DMS153 treated with DMSO at 0.1 percent for 48 hours (cell line): ENCODE measurements at regions not wholly inside any gene's neighbourhood (a gene's known extent, or its start where the extent isn't known, plus 50 kb on each side); places are given as distances from the start of the nearest gene placed in this dataset.
"Not testable (repeated sequence)": the region's sequence is repeated elsewhere in the genome, so short reads cannot be mapped to it uniquely, and the experiment has no call there.

Experiments used
- DNase-seq: peaks from one replicate; lab custom pipeline; 2025; ENCODE audit not compliant: unreplicated experiment; lab: John Stamatoyannopoulos, UW

DNA sequence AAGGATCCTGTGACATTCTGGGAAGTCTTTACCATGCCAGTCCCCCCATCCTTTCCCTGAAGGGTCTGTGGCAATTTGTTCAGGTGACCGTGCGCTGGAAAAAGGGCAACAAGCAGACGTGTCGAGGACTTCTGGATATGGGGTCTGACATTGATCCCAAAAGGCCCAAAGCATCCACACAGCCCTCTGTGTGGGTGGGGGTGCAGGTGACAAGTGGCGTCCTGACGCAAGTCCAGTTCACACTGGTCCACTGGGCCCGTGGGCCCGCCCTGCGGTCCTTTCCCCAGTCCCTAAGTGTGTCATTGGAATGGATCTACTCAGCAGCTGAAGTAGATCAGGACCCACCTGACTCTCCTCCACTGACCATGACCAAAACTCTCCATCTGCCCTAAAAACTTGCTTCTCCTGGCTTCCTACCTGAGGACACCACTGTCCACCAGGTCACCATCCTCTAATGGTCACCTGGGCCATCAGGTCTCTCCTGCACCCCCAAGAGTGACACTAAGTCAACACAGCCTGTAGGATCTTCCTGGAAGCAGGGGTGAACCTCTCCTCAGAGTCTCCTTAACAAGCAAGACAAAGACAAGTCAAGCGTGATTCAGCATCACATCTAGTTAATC is 85.6 kb upstream of the SLC66A3 start:
- DNase-seq = no peak

DNA sequence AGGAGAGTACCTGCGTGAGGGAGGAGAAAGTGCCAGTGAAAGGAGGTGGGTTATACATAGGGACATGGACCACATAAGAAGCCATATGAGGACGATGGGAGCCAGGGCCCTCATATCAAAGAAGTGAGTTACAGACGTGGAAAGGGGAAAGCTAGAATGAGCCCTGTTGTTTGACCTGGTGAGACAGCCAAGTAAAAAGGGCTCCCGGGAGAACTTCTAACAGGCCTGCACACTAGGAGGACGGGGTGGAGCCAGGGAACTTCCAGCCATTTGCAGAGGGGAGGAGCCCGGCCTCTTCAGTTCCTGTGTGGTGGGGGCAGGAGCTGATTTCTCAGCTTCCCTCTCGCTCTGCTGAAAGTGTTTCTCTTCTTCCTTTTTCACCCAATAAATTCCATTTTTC is 84.1 kb upstream of the SLC66A3 start:
- DNase-seq = no peak

- no peak for DNase-seq
These were observed 83.3 kb upstream of the SLC66A3 start for GRCh38 chr2:11071939-11072338.

GRCh38 chr2:11072550-11072949 is 82.7 kb upstream of the SLC66A3 start:
- DNase-seq = no peak

- DNase-seq = peak; percentile 87
These were observed 82.0 kb upstream of the SLC66A3 start for GRCh38 chr2:11073251-11073650.

GRCh38 chr2:11073776-11074175 is 81.5 kb upstream of the SLC66A3 start:
- peak; percentile 64 for DNase-seq

- DNase-seq = peak; percentile 64
These were observed 80.9 kb upstream of the SLC66A3 start for GRCh38 chr2:11074246-11074820.

DNA sequence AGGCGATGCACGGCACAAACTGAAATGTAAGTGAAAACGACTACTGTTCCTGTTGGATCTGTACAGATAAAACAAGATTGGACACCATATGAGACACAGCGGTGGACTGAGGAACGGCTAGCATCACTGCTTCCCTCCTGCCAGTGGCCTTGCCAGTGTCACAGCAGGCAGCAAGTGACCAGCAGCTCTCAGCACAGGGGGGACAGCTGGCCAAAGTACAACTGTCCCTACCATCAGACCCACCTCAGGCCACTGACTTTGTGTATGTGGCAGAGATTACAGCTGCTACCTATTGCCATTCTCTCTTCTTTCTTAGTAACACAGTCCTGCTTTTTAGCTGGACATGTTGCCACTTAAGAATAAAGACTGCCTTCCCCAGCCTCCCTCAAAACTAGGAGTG is 80.0 kb upstream of the SLC66A3 start:
- no peak for DNase-seq

DNA sequence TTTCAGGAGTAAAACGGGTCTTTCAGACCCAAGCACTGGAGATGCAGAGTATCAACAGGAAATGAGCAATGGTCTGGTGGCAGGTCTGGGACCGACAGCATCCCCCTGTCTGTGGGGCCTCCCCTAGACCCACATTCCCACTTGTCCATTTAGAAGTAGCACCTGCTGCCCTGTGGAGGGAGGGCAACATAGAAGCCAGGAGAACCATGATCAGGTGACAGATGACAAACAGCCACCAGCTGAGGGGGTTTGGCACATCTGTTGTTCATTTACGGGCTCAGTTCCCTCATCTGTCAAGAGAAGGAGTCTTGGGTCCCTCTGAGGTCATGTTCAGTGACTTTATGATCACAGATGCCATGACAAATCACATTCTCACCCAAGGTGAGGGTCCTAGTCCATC is 77.9 kb upstream of the SLC66A3 start:
- DNase-seq = no peak

DNA sequence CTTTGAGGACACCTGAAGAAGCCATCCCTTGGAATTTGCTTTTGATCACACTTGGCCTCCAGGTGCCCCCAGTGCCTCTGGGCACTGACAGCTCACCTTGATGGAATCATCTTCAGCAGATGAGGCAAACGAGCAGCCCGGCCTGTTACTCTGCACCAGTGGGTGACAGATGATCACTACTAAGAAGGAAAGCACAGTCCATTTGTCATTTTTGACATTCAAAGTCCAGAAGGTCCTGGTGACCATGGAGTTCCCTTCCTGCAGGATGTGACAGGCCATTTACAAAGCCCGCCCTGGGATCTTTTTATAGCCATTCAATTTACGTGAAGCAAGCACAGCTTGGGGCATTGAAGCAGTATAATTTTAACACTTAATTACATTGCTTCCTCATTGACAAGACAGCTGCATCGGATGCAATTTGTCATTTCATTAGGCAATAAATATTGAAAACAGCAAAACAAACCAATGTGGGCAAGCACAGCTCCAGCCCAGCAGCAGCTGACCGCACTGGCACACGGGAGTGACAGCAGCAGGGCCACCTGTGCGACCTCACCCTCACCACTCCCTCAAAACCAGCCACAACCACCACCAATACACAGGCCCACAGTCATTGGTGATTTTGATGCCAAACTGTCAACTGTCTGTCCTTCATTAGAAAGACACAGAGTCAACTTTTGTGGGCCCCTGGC is 76.0 kb upstream of the SLC66A3 start:
- DNase-seq = no peak

DNA sequence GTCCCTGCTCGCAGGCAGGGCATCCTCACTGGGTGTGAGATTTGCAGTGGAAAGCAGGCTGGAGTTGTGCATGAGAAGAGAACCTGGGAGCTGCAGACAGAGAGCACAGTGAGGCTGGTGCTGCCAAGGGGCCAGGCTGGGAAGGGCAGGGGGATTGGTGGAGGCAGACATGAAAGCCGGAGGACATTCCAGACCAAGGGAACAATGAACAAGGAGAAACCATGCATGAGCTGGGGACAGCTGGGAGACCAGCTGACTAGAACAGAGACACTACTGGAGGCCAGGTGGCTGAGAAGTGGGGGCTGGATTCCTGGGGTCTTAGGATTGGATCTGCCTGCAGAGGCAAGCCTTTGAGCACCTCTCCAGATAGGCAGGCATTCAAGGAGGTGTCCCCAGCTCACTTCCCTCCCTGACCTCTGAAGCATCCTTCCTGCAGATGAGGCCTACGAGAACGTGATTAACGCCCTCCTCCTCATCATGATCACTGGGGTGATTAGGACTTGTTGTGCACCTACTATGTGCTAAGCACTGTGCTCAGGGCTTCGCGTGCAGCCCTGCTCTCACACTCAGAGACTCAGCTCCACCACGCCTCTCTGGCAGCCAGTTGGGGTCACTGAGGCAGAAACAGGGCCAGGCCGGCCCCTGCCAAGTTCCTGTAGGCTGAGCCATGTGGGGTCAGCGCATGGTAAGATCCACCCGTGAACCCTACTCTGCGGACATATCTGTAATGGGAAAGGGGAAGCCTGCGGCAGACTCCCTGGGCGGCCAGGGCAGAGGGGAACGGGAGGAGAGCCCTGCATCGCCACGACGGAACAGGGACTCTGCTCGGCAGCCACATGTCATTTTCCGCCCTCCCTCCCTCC is 74.8 kb upstream of the SLC66A3 start:
- no peak for DNase-seq

DNA sequence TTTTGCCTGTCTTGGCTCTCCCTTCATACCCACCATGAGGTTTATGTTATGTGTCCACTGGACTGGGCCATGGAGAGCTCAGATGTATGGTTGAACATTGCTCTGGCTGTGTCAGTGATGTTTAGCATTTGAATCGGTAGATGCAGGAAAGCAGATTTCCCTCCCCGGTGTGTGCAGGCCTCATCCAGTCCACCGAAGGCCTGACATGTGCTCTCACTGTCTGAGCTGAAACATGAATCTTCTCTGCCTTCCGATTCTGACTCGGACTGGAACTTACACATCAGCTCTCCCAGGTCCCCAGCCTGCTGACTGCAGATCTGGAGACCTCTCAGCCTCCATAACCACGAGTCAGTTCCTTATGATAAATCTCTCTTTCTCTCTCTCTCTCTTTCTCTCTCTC is 72.4 kb upstream of the SLC66A3 start:
- no peak for DNase-seq

DNA sequence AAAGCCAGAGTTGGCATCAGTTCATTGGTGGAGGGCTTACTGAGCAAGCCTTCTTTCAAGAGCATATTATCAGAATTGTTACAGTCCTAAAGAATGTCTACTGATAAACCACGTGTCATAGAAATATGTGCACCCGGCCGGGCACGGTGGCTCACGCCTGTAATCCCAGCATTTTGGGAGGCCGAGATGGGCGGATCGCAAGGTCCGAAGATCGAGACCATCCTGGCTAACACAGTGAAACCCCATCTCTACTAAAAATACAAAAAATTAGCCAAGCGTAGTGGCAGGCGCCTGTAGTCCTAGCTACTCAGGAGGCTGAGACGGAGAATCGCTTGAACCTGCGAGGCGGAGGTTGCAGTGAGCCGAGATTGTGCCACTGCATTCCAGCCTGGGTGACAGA is 66.4 kb upstream of the SLC66A3 start:
- DNase-seq = not testable (repeated sequence)

DNA sequence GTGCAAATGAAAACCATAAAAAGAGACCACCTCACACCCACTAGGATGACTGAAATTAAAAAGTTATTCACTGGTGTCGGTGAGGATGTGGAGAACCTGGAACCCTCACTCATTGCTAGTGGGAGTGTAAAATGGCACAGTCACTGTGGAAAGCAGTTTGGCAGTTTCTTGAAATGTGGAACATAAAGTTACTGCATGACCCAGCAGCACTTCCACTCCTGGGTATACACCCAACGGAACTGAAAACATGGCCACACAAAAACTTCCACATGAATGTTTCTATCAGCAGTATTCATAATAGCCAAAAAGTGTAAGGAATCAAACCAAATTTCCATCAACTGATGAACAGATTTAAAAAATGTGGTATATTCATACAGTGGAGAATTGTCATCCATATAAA is 65.1 kb upstream of the SLC66A3 start:
- no peak for DNase-seq

GRCh38 chr2:11092701-11093335 is 62.4 kb upstream of the SLC66A3 start:
- DNase-seq = no peak

- no peak for DNase-seq
These were observed 61.8 kb upstream of the SLC66A3 start for GRCh38 chr2:11093467-11093866.

- DNase-seq = no peak
These were observed 61.1 kb upstream of the SLC66A3 start for GRCh38 chr2:11094021-11094810.

DNA sequence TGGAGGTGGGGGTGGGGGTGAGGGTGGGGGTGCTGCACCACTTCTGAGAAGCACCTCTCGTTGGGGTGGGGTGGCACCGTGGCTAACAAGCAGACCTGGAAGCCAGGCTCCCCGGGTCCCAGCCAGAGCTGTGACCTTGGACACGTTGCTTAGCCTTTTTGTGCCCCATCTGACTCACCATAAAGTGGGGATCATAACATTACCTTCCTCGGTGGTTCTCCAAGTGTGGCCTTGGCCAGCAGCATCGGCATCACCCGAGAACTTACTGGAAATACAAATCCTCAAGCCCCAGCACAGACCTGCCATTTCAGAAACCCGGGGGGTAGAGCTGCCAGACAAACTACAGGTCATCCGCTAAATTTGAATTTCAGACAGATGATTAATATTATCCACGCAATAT is 58.7 kb upstream of the SLC66A3 start:
- no peak for DNase-seq

DNA sequence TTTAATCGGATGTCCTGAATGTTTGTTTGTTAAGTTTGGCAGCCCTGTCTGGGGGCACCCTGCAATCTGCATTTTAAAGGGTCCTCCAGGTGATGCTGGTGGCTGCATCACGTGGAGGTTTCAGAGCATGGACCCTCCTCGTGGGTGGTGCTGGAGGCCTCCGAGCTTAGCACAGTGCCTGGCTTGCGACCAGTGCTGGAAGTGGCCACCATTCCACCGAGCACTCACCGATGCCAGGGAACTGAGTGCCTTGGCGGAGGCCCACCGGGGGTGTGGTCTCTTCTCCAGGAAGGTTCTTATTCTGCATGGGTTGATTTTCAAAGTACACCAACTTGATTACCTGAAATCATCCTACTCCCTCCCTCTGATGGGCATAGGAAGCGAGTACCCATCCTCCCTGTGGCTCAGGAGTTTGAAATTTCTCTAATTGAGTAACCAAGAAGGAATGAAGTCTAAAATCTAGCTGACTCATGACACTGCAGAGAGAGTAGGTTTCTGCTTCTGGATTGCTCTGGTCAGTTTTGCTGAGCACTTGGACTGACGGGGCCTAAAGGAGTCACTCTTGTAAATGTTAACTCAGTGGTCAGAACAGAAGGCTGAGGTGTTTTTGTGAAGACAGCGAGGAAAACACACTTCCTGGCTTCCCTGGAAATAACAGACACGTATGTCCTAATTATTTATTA is 58.1 kb upstream of the SLC66A3 start:
- DNase-seq = no peak

- no peak for DNase-seq
These were observed 57.3 kb upstream of the SLC66A3 start for GRCh38 chr2:11097854-11098387.
